Thyroid gland (tissue), 4 donors: ENCODE measurements at regions not wholly inside any gene's neighbourhood (a gene's known extent, or its start where the extent isn't known, plus 50 kb on each side); places are given as distances from the start of the nearest gene placed in this dataset.

Source experiments
- DNase-seq, 2 donors: peaks; one replicate each; pipeline ENCODE4 v3.0.0-alpha.2; 2019
- H3K27ac ChIP-seq, 3 donors: fragments of 200-600 bp; sonication (generic); 1 replicate in 2 of 3; 2 replicates in 1 of 3; pipeline ENCODE4 v1.5.1; 2016 to 2019; ENCODE audit warnings: mild to moderate bottlenecking in 1 of 3, moderate library complexity in 1 of 3
- H3K27me3 ChIP-seq: fragments of 200-600 bp; sonication (generic); one replicate; pipeline ENCODE4 v1.5.1; 2019
- H3K36me3 ChIP-seq, 2 donors: fragments of 200-600 bp; sonication (generic); one replicate each; pipeline ENCODE4 v1.5.1; 2016 to 2019
- H3K4me1 ChIP-seq, 2 donors: fragments of 200-600 bp; sonication (generic); one replicate each; pipeline ENCODE4 v1.5.1; 2017 to 2019
- H3K4me3 ChIP-seq, 3 donors: fragments of 200-600 bp; sonication (generic); replicated peaks in 1 of 3; 1 replicate in 2 of 3; 2 replicates in 1 of 3; pipeline ENCODE4 v1.5.1; 2016; ENCODE audit warnings: mild to moderate bottlenecking in 1 of 3
- H3K9me3 ChIP-seq: fragments of 200-600 bp; sonication (generic); one replicate; pipeline ENCODE4 v1.5.1; 2017
- POLR2A ChIP-seq, 2 donors: fragments of 450-650 bp; IDR thresholded peaks; one replicate each; pipeline ENCODE4 v1.6.1; 2017; ENCODE audit warnings: antibody characterized with exemption in 2 of 2, mild to moderate bottlenecking in 2 of 2, moderate library complexity in 1 of 2
- WGBS, 2 donors: methylation state at CpG; one replicate each; pipeline ENCODE4 v1.1.5; 2017; 5-methylcytosine and 5-hydroxymethylcytosine counted together
- intact Hi-C: fragments of 100-400 bp; cut with DNase I; formaldehyde crosslinking; loops from one replicate; pipeline ENCODE4 v1.15.1; 2023
- TF ChIP-seq, protein P1 (sequence below), 6 experiments: fragments of 200-600 bp in 3 of 6; fragments of 450-650 bp in 3 of 6; sonication (generic) in 3 of 6; IDR thresholded peaks; one replicate each; pipeline ENCODE4 v1.5.1; 2016 to 2019; ENCODE audit warnings: antibody characterized with exemption in 6 of 6, mild to moderate bottlenecking in 2 of 6, inconsistent platforms in 1 of 6, moderate library complexity in 1 of 6

DNA sequence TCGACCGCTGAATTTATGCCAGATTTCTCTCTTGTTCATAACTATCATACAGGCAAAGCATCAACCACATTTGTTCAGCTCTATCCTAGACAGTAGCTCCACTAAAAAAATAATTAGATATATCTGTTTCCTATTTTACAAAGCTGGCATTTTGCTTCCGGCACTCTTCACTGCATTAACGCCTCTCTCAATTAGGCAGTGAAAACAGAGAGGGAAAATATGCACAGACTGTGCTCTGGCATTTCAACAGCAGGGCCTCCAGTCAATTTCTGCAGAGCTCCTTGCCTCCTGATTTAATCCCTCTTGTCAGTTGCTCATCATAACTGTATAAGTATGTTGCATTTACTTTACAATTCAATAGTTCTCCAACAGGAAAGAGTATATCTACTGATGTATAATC lies 666.9 kb upstream of the INTU start:
- WGBS, 2 donors: 83% methylated on average over 4 of the region's 4 CpGs
- intact Hi-C loops: no loop called here
- DNase-seq: no peak
- Histone ChIP-seq H3K27me3 (no peaks in the 10 kb centered on the region), H3K36me3 (no peaks in the 10 kb centered on the region), H3K27ac (no peak overlapping the region), H3K4me1 (no peaks in the 10 kb centered on the region), H3K9me3 (no peaks in the 10 kb centered on the region), H3K4me3 (no peak overlapping the region)
- no peak for TF ChIP-seq POLR2A (IDR thresholded peaks at IDR 0.05)

DNA sequence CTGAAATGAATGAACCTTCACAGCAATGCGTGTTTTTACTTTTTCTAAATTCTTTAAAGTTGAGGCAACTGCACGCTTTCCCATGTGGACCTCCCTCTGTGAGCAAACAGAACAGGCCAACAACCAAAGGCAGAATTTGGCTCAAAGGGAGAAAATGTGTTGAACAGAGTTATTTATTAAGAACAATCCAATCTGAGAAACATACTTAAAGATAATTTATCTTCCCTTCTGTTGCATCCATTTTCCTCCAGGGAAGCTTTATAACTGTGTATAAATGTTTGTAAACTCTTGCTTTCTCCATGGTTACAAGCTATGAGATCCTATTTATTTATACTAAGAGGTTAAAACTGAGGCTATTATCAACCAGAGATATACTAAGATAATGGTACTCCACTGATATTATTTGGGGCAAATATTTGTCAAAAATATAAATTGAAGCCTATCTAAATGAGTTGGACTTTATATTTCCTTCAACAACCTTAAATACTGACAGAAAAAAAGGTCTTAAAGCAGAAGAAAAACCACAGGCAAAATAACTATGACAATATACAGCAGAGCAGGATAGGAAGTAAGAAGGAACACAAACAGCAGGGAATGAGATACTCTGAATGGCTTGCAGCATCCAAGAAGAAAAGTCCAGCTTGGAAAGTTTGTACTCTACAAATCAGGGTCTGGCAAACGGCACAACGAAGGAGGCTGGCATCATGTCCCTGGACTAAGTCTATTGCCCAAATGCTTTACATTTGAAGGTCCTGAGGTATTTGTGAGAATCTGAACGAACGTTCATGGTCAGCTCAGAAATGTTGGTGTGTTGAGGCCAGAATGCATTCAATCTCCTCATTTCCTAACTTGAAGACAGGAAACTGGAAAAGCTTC lies 663.2 kb upstream of the INTU start:
- Histone ChIP-seq H3K4me3 (no peak overlapping the region), H3K9me3 (no peaks in the 10 kb centered on the region), H3K36me3 (no peaks in the 10 kb centered on the region), H3K4me1 (no peaks in the 10 kb centered on the region), H3K27me3 (no peaks in the 10 kb centered on the region), H3K27ac (no peak overlapping the region)
- intact Hi-C loops: no loop called here
- TF ChIP-seq, protein P1, sequence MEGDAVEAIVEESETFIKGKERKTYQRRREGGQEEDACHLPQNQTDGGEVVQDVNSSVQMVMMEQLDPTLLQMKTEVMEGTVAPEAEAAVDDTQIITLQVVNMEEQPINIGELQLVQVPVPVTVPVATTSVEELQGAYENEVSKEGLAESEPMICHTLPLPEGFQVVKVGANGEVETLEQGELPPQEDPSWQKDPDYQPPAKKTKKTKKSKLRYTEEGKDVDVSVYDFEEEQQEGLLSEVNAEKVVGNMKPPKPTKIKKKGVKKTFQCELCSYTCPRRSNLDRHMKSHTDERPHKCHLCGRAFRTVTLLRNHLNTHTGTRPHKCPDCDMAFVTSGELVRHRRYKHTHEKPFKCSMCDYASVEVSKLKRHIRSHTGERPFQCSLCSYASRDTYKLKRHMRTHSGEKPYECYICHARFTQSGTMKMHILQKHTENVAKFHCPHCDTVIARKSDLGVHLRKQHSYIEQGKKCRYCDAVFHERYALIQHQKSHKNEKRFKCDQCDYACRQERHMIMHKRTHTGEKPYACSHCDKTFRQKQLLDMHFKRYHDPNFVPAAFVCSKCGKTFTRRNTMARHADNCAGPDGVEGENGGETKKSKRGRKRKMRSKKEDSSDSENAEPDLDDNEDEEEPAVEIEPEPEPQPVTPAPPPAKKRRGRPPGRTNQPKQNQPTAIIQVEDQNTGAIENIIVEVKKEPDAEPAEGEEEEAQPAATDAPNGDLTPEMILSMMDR (IDR thresholded peaks at IDR 0.05): no peak
- no peak for TF ChIP-seq POLR2A (IDR thresholded peaks at IDR 0.05)
- no peak for DNase-seq
- WGBS, 2 donors: 75 to 91% methylated on average over 6 of the region's 6 CpGs

DNA sequence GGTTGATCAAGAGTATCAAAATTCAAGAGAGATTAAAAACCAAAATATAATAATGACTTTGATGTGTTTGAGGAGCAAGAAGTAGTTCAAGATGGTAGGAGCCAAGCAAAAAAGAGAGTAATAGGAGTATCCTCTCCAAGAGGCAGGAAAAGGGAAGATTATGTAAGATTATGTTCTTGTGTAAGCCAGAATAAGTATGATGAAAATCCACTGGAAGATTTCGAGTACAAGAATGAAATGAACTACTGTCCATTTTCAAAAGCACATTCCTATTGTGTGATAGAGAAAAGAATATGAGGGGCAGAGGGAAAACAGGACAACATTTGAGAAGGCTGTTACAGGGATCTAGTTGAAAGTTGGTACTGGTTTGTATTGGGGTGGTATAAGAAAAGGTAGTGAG lies 659.6 kb upstream of the INTU start:
- Histone ChIP-seq H3K27ac (no peak overlapping the region), H3K36me3 (no peaks in the 10 kb centered on the region), H3K27me3 (no peaks in the 10 kb centered on the region), H3K4me3 (no peak overlapping the region), H3K9me3 (no peaks in the 10 kb centered on the region), H3K4me1 (no peaks in the 10 kb centered on the region)
- DNase-seq: no peak
- intact Hi-C loops: no loop called here
- TF ChIP-seq, protein P1 (IDR thresholded peaks at IDR 0.05): no peak
- no peak for TF ChIP-seq POLR2A (IDR thresholded peaks at IDR 0.05)
- WGBS, 2 donors: 78 to 90% methylated on average over 1 of the region's 1 CpG

DNA sequence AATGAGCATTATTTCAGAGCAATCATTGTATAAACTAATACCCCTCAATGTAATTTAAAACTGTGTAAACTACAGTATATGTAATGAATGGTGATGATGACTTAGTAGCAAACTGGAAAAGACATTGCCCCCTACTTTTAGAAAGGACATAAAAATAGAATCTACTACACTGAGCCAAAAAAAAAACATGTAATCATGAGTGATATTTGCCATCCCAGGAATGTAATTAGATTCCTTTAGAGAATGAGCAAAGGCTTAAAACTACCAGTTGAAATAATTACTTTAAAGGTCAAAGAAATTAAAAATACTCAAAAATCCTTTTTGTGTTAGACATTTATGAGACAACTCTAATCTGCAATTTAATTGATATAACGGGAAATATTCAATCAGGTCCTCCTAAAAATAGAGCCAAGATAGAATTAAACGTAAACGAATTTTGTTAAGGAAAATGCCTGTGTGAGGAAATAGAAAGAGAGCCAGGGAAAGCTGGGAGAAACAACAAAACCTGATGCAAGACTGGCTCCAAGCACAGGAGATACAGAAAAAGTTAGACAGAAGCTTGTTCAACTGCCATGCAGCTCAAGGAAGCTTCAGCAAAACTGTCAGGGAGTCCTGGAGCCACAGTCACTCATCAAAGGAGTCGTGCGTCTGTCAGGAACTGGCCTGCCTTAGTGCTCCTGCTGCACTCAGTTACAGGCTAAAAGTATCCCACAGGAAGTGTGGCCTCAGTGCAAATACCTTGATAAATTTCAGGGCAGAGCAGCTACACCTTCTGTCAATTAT lies 655.7 kb upstream of the INTU start:
- intact Hi-C loops: no loop called here
- TF ChIP-seq POLR2A (IDR thresholded peaks at IDR 0.05): no peak
- TF ChIP-seq, protein P1 (IDR thresholded peaks at IDR 0.05): no peak
- no peak overlapping the region for H3K4me3 ChIP-seq
- H3K9me3 ChIP-seq: no peaks in the 10 kb centered on the region
- no peaks in the 10 kb centered on the region for H3K36me3 ChIP-seq
- 65 to 68% methylated on average over 5 of the region's 5 CpGs for WGBS, 2 donors
- H3K27me3 ChIP-seq: no peaks in the 10 kb centered on the region
- no peaks in the 10 kb centered on the region for H3K4me1 ChIP-seq
- no peak overlapping the region for H3K27ac ChIP-seq
- DNase-seq: no peak

DNA sequence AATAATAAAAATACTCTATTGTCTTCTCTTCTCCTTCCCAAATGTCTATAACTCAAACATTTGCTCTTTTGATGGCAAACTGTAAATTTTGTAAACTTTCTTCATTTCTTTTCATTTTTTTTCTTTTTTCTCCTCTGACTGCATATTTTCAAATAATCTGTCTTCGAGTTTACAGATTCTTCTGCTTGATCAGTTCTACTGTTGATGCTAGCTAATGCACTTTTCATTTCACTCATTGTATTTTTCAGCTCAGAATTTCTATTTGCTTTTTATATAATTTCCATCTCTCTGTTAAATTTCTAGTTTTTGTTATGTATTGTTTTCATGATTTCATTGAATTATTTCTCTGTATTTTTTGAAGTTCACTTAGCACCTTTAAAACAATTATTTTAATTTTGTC lies 646.8 kb upstream of the INTU start:
- Histone ChIP-seq H3K4me3 (no peak overlapping the region), H3K27me3 (no peaks in the 10 kb centered on the region), H3K36me3 (no peaks in the 10 kb centered on the region), H3K27ac (no peak overlapping the region), H3K4me1 (no peaks in the 10 kb centered on the region), H3K9me3 (no peaks in the 10 kb centered on the region)
- intact Hi-C loops: no loop called here
- whole genome bisulfite sequencing, 2 donors: 88 to 92% methylated on average over 1 of the region's 1 CpG
- no peak for DNase-seq
- TF ChIP-seq, protein P1 (IDR thresholded peaks at IDR 0.05): no peak
- no peak for TF ChIP-seq POLR2A (IDR thresholded peaks at IDR 0.05)
